ENCODE measurements at regions not wholly inside any gene's neighbourhood (a gene's known extent, or its start where the extent isn't known, plus 50 kb on each side); places are given as distances from the start of the nearest gene placed in this dataset.

DNA sequence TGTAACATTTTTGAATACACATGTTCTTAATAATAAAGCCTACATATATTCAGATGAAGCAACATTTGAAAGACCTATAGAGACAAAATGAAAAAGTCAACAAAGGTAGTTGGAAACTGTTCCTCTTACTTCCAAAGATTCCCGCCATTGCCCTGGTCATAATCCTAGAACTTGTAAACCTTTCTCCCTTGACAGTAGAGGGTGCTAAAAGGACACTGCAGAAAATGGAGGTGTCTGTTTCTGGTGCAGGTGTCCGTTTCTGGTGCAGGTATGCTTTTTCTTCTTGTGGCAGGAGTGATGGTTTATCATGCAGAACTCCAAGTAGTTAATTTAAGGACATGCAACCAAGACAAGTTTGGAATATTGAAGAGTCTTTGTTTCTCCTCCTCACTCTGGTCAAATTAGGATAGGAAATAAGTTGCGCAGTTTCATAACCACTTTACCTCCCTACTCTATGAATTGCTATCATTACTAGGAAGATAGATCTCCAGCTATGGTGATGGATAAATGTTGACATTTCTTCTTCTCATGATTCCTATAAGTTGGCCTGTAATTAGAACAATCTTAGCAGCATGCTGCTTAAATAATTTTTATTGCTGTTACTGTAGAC, 56.0 kb upstream of the FAM174A start:
- DNase-seq (ENCODE audit: low read depth in 2 of 3, low spot score in 2 of 3), result peak in 2 of 3 donors; percentile 5 to 29

DNA sequence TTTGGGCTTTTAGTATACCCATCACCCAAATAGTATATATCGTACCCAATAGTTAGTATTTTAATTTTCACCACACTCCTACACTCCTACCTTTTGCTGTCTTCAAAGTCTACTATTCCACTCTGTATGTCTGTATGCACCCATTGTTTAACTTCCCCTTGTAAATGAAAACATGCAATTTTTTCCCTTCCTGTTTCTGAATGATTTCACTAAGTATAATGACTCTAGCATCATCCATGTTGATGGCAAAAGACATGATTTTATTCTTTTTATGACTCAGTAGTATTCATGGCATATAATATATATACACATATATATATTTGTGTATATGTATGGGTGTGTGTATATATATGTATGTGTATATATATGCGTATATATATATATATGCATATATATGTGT, 63.1 kb upstream of the FAM174A start:
- no peak for DNase-seq (ENCODE audit: low read depth in 2 of 3, low spot score in 2 of 3)

DNA sequence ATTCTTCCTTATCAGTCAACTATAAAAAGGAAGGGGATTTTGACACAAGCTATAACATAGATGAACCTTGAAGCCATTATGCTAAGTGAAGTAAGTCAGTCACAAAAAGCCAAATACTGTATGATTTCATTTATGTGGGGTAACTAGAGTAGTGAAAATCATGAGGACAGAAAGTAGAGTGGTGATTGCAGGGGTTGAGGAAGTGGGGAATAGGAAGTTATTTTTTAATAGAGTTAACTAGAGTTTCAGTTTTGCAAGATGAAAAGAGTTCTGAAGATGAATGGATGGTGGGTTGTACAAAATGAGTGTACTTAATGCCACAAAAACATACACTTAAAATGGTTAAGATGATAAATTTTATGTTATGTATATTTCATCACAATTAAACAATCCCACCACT, 65.4 kb upstream of the FAM174A start:
- DNase-seq (ENCODE audit: low read depth in 2 of 3, low spot score in 2 of 3), result no peak

DNA sequence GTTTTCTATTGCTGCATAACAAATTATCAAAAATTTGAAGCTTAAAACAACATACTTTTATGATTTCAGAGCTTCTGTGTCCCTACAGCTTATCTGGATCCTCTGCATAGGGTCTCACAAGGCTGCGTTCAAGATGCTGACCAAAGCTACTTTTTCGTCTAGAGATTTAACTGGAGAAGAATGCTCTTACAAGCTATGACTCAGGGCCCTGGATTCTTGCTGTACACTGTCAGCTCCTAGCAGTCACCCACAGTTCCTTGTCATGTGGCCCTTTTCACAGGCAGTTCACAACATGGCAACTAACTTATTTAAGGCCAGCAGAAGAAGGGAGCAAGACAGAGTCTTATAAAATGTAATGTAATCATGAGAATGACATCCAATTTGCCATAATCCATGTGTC, 70.8 kb upstream of the FAM174A start:
- DNase-seq (ENCODE audit: low read depth in 2 of 3, low spot score in 2 of 3), result no peak

DNA sequence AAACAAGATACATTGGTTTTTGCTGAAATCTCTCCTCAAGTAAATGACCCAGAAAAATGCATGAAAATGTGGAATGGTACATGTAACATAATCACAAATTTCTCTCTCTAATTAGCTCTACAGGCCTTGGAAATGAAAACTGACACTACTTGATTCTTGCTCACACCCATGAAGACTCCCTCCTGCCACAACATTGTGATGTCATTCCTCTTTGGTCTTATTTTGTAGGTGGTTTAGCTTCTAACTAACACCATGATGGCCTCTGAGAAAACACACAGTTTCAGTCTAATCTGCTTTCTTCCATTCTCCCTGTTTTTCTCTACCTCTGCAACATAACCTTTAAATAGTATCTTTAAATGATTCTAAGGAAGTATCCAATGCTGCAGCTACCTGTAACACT, 78.6 kb upstream of the FAM174A start:
- DNase-seq (ENCODE audit: low read depth in 2 of 3, low spot score in 2 of 3), result no peak

DNA sequence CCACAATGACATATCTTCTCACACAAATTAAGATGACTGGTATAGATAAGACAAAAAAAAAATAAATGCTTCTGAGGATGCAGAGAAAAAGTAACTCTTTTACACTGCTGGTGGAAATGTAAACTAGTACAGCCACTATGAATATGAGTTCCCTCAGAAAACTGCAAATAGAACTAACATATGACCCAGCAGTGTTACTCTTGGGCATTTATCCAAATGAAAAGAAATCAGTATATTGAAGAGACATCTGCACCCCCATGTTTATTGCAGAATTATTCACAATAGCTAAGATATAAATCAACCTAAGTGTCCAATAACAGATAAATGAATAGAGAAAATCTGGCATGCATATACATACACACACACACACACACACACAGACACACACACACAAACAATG, 83.0 kb upstream of the FAM174A start:
- DNase-seq (ENCODE audit: low read depth in 2 of 3, low spot score in 2 of 3), result no peak

DNA sequence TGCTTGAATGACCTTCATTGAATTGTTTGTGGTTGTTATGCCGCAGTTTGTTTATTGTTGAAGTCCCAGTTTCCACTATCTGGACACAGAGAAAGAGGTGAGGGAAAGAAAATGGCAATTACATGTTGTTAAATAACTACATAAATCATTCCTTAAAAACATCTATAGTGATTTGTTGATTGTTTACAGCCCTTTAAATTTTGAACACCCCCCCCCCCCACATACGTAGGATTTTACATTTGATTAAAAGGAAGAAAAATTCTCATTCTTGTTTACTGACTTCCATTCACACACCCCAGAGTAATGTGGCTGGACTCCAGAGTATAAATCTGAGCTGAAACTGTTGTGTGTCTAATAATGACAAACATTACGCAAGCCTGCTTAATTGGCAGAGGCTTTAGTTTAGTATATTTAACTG, 87.1 kb upstream of the FAM174A start:
- DNase-seq (ENCODE audit: low read depth in 2 of 3, low spot score in 2 of 3), result no peak

DNA sequence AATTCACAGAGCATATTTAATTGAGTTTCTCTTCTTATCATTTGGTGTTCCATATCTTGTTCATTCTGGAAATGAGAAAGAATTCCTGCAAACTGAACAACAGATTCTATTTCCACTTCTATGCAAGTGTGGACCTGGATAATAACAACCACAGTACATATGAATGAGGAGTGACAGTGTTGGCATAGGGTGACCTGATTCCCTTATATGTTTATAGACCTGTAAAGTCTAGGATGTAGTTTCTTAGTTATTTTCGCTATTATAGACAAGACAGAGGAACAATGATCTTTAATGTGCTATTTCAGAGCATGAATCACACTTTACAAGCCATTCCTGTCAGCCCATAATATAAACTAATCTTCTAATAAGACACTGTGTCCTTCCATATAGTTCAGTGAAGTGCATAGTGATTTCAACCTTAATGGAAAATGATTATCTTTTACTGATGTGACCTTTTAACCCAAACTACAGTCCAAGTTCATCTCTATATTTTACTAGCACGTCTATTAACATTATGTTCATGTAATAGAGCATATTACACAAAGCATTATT, 88.2 kb upstream of the FAM174A start:
- no peak for DNase-seq (ENCODE audit: low read depth in 2 of 3, low spot score in 2 of 3)

DNA sequence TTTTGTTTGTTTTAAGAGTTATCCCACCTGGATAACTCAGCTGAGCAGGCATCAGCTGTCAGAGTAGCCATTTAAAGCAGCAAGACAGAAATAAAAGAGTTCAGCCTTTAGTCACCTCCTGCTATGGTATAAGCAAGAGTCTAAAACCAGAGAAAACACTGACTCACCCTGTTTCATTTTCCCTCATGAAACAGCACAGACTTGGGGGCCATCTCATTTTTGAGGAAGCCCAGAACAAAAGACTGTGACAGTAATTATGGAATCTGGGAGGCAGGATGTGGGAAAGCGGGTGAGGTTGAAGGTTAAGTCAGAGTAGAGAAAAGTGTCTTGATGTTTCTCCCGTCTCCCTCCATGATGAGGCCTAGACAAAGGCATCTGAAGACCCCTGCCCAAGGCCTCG, 90.2 kb upstream of the FAM174A start:
- DNase-seq (ENCODE audit: low read depth in 2 of 3, low spot score in 2 of 3), result no peak

DNA sequence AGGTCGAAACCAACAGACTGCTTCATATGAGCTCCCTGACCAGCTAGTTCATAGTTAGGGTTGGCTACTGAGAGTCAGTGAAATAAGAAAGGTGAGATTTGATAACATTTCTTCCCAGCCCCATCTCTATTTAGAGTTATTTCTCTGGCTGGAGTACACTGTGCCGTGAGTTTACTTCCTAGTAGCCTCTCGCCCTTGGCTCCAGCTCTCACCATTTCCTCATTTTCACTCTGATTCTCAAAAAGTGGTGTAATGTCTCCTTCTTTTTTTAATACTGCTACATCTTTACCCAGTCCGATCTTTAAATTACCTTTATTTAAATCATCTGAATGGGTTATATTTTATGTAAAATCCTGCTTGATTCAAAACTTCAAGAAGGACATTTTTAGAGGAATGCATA, 100.4 kb upstream of the FAM174A start:
- no peak for DNase-seq (ENCODE audit: low read depth in 2 of 3, low spot score in 2 of 3)

DNA sequence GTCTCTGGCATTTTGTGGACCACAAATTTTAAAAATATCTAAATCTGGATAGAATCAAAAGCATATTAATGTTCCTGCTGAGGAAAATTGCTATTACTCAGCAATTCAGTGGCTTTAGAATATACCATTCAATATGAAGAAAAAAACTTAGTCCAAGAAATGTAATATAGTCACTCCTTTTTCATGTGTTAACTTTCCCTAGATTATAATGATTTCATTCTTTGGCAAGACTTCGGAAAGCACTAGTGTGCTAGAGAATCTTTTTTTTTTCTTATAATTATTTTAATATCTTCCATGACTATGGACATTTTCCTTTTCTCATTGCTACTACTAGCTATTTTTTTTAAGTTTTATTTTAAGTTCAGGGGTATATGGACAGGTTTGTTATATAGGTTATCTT, 102.4 kb upstream of the FAM174A start:
- no peak for DNase-seq (ENCODE audit: low read depth in 2 of 3, low spot score in 2 of 3)

DNA sequence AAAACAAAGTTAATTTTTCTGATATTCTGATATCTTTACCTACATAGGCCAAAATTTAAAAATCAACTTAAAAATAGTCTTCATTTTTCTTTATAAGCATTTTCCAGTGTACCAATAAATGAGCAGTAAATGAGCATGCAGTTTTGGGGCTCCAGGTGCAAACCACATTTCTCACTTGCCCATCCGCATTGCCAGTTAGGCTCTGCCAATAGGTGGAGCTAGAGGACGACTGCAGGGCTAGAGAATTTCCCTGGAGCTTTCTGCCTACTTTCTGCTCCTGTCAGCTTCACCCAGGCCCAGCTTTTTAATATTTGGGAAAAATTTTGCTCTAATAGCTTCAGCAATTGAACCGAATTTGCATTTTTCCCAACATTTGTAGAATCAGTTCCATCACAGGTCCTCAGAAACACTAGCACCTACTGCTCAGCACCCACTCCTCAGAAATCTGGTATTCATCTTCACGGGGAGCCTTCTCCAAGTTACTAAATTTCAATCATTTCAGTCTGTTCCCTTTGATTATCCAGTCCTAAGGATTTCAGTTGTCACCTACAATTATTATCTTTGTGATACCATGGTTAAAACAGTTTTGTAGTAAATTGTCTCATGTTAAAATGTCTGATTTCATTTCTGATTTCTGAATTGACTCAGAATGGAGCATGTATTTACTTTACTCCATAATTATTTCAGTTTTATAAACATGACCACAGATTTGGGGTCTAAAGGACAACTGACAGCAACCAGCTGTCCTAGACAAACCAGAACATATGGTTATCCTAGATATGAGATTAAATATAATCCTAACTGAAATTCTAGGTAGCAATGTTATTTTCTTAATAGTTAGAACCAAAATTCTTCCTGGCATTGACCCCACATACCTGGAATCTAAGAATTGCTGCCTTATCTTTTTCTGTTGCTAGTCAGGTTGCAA, 104.6 kb upstream of the FAM174A start:
- DNase-seq (ENCODE audit: low read depth in 2 of 3, low spot score in 2 of 3), result peak; percentile 3 to 54 (median 25)

DNA sequence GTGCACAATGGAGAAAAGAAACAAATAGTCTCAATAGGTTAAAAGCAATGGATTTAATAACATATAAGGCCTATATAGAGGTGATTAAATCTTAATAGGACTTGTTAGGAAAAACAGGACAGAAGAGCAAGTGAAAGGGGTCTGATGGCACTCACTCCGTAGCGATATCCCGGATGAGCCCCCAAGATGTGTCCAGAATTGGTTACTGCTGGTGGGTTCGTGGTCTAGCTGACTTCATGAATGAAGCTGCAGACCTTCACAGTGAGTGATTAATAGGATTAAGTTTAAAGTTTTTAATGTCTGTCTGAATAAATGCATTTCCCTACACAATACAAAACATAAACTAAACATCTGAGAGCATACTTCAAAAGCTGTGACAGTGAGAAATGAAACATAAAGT, 110.4 kb upstream of the FAM174A start:
- DNase-seq (ENCODE audit: low read depth in 2 of 3, low spot score in 2 of 3), result no peak

DNA sequence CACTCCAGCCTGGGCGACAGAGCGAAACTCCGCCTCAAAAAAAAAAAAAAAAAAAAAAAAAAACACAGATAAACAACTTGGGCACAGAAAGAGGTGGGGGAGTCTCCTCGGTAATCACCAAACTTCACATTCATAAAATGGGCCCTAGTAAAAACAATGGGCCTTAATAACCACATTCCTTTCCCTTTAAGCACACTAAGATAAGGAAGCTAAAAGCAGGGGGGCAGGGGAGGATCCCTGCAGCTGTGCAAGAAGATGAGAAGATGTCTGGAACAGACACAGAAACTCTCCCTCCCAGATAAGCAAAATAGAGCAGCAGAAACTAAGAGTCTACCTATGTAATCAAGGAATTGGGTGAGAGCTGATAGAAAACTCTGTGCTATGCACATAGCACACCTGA, 111.2 kb upstream of the FAM174A start:
- DNase-seq (ENCODE audit: low read depth in 2 of 3, low spot score in 2 of 3), result no peak

DNA sequence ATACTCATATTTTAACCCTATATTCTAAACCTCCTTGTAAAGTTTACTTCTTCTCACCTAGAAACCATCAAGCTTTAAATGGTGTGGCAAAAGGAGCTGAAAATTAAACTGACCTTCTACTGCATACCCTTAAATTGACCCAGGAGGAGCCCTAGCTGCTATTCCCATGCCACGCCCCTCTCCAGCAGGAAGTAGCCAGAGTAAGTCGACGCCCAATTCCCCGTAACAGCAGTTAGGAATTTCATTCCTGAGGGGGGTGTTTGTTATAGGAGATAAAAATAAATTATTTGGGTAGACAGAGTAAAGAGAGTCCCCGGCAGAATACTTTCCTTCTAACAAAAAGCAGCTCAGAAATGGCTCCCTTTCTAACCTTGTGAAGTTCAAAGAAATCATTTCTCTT, 111.8 kb upstream of the FAM174A start:
- no peak for DNase-seq (ENCODE audit: low read depth in 2 of 3, low spot score in 2 of 3)

DNA sequence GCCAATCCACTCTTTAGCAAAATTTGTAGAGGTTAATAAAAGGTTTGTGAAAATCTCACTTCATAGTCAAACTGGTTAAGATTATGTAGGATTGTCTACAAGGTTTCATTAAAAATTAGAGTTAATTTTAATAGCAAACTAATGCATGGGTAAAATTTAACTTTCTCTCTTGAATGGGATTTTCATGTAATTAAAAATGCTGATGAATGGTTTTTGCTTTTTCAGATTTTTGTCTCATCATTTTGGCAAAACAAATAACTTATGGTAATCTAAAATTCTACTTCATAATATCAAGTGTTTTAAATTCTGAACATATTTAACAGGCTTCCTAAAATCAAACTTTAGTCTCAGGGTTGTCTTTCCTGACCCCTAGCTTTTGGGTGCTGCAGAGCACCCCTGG, 113.8 kb upstream of the FAM174A start:
- no peak for DNase-seq (ENCODE audit: low read depth in 2 of 3, low spot score in 2 of 3)

DNA sequence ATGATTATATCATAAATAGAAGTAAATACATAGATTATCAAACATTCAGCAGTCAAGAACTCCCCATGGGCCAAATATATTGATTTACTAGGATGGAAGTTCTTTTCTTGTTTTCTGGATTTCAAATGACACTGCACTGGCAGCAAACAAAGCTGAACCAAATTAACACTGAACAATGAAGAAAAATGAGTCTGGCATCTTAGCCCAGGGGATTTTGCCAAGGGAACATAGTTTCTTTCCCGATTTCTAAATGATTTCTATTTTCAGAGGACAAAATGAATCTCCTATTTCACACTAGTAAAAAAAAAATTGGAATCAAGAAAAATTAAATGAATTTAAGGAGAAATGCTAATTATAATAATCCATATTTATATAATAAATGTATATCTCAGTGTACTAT, 116.9 kb upstream of the FAM174A start:
- DNase-seq (ENCODE audit: low read depth in 2 of 3, low spot score in 2 of 3), result no peak

DNA sequence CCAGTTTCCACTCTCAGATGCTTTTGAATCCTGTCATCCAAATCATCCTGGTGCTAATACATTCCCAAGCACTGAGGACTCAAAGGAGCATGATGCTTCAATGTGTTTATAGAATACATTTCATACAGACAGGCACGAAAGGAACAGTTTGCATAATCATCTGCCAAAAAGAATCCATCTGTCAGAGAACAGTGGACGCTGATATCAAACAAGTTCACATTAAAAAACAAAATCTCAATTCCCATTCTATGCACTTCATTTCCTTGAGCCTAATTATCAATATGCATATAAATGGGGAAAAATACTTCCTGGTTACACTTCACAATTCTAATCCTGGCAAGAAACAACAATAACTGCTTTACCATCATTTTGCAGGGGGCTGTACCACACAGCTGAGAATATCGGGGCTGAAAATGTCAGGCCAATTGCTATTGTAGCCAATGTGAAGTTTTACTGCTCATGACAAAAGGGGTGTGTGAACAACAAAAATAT, 125.5 kb upstream of the FAM174A start:
- DNase-seq (ENCODE audit: low read depth in 2 of 3, low spot score in 2 of 3), result no peak

DNA sequence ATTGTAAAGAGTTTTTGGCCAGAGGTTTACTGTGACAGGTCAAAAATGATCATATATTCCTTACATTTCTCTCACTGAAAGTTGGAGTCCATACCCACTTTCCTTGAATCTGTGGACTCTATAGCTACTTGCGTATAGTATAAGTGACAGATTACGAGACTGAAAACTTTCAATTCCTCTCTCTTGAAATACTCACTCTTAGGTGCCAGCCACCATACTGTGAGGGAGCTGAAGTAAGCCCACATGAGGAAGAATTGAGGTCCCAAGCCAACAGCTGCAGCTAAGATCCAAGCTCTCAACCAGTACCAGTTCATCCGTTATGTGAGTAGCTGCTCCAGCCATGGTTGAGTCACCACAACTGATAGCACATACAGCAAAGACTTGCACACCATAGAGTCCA, 128.1 kb upstream of the FAM174A start:
- DNase-seq (ENCODE audit: low read depth in 2 of 3, low spot score in 2 of 3), result no peak

DNA sequence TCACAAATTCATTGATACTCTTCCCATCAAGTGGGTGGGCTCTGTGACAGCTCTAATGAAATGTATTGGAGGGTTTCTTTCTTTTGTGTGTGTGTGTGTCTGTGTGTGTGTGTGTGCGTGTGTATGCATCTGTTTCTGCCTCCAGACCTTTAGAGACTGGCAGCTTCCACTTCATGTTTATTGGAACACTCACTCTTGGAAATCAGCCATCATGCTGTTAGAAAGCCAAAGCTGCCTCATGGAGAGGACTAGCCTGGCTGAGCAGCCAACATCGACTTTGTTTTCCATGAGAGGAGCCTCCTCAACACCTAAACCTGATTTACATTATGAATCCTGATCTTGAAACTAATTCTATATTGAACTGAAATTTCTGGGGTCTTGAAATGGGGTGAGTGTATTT, 128.5 kb upstream of the FAM174A start:
- DNase-seq (ENCODE audit: low read depth in 2 of 3, low spot score in 2 of 3), result no peak

DNA sequence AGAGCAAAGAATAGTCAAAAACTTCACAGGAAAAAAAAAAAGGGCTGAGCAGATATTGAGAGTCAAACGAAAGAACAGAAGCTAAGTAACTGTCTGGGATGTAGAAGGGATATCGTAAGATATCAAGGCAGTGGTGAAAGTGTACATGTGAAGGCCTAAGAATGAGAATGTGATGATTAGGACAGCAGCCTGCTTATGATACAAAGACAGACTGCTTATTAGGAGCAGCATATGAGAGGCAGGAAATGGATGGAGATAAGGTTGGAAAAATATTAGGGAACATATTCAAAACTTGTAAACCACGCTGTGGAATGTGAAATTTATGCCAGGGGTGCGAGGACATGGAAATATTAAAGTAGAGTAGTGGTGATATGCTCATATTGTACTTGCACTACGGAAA, 133.1 kb upstream of the FAM174A start:
- no peak for DNase-seq (ENCODE audit: low read depth in 2 of 3, low spot score in 2 of 3)

DNA sequence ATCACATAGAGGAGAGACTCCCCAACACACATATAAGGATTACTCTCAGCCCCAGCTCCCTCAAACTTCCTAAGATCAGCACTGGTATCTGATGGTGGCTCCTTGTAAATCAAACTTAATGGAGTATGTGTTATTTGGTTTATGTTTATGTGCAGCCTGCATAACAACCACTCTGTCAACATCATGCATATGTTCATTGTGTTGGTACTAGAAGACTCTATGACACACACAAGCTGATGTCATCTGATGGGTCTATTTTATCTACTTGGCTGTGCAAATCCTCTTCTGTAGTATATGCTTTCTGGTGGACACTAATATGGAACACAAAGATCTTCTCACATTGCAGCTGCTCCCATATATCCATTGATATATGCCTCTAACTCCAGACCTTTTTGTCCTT, 134.0 kb upstream of the FAM174A start:
- DNase-seq (ENCODE audit: low read depth in 2 of 3, low spot score in 2 of 3), result no peak
